ENCODE measurements at regions not wholly inside any gene's neighbourhood (a gene's known extent, or its start where the extent isn't known, plus 50 kb on each side); places are given as distances from the start of the nearest gene placed in this dataset.

DNA sequence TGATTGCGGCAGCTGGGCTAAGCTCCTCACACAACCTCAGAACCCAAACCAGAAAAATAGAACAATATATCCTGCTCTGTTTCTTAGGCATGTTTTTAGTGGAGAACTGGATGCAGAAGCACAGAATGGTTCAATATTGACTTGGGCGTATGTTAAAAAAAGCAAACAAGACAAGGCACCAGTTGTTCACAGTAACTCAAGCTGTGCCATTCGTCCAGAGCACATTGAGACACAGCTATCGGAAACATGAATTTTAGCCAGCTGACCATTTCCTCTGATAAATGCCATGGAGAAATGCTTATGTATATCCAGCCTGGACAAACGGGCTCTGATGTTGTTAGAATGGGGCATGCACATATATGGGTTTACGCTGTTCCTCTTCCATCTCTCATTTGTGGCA, 129.2 kb upstream of the PDZRN3 start:
- H3K14ac ChIP-seq (ENCODE audit: insufficient read depth, low read length), result no peak overlapping the region
- no peak overlapping the region for H3K27ac Mint-ChIP-seq
- no peak overlapping the region for H2BK12ac ChIP-seq (ENCODE audit: insufficient read length, low read depth, low read length)
- H4K8ac ChIP-seq (replicated peaks; ENCODE audit: insufficient read length, low read depth, low read length), result no peak overlapping the region
- H3K27me3 Mint-ChIP-seq (ENCODE audit: low read depth), result peaks cover 2% of the 10 kb centered on the region; the same call in 1 of the 2 replicates
- no peak overlapping the region for H2BK15ac ChIP-seq (ENCODE audit: low read depth, low read length)
- no peak overlapping the region for H4K5ac ChIP-seq (ENCODE audit: insufficient read length, low read depth, low read length)
- no CpG with 5 or more reads among the region's 6 CpGs for WGBS (ENCODE audit: extremely low coverage, insufficient read length, low lambda C conversion rate)
- no peak overlapping the region for H2BK120ac ChIP-seq (ENCODE audit: low read depth, low read length, poor library complexity, severe bottlenecking)
- no peaks in the 10 kb centered on the region for H3K4me1 ChIP-seq (ENCODE audit: insufficient read depth, low read length)
- H3K9ac ChIP-seq (ENCODE audit: extremely low read depth, insufficient read length, low read length), result no peak overlapping the region
- no peaks in the 10 kb centered on the region for H3K23me2 ChIP-seq (ENCODE audit: insufficient read length, low read depth, low read length, poor library complexity, severe bottlenecking)
- no peak for DNase-seq
- H3K27me3 ChIP-seq (ENCODE audit: insufficient read depth, low read length), result no peaks in the 10 kb centered on the region
- H2BK20ac ChIP-seq (ENCODE audit: low read depth, low read length, poor library complexity, severe bottlenecking), result no peak overlapping the region
- H3K9me3 Mint-ChIP-seq, result no peaks in the 10 kb centered on the region
- no peak overlapping the region for H3K4ac ChIP-seq (ENCODE audit: low read depth, low read length)
- no peak overlapping the region for H2BK5ac ChIP-seq (ENCODE audit: insufficient read length, low read length)
- H3K79me1 ChIP-seq (ENCODE audit: insufficient read depth, low read depth, low read length, poor library complexity, severe bottlenecking), result no peaks in the 10 kb centered on the region
- H3K36me3 Mint-ChIP-seq (ENCODE audit: insufficient read depth in 1 of 3, low read depth in 3 of 3), result no peaks in the 10 kb centered on the region
- H4K91ac ChIP-seq (ENCODE audit: insufficient read length, low read depth, low read length), result no peak overlapping the region
- no peak overlapping the region for H3K27ac ChIP-seq (ENCODE audit: insufficient read length, low read depth, low read length)
- H3K4me2 ChIP-seq (ENCODE audit: insufficient read depth, insufficient read length, low read length), result no peak overlapping the region
- H4K20me1 ChIP-seq (ENCODE audit: control insufficient read depth, insufficient read depth, insufficient read length), result no peaks in the 10 kb centered on the region
- H3K56ac ChIP-seq (ENCODE audit: insufficient read length, low read depth, low read length), result no peak overlapping the region
- H2AFZ ChIP-seq (ENCODE audit: low read length), result no peak overlapping the region
- TF ChIP-seq, protein P1, sequence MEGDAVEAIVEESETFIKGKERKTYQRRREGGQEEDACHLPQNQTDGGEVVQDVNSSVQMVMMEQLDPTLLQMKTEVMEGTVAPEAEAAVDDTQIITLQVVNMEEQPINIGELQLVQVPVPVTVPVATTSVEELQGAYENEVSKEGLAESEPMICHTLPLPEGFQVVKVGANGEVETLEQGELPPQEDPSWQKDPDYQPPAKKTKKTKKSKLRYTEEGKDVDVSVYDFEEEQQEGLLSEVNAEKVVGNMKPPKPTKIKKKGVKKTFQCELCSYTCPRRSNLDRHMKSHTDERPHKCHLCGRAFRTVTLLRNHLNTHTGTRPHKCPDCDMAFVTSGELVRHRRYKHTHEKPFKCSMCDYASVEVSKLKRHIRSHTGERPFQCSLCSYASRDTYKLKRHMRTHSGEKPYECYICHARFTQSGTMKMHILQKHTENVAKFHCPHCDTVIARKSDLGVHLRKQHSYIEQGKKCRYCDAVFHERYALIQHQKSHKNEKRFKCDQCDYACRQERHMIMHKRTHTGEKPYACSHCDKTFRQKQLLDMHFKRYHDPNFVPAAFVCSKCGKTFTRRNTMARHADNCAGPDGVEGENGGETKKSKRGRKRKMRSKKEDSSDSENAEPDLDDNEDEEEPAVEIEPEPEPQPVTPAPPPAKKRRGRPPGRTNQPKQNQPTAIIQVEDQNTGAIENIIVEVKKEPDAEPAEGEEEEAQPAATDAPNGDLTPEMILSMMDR (conservative IDR thresholded peaks at IDR 0.05), result no peak
- H3K4me1 Mint-ChIP-seq, result peaks cover 13 to 17% of the 10 kb centered on the region in 2 experiments
- no peak overlapping the region for H2AK5ac ChIP-seq (ENCODE audit: insufficient read length, low read length)
- no peaks in the 10 kb centered on the region for H3K79me2 ChIP-seq (ENCODE audit: insufficient read depth, low read length)
- H3K4me3 Mint-ChIP-seq, result no peak overlapping the region
- H3K18ac ChIP-seq (ENCODE audit: insufficient read length, low read depth, low read length), result no peak overlapping the region
- H3K23ac ChIP-seq (ENCODE audit: insufficient read length, low read depth, low read length), result no peak overlapping the region
- no peak overlapping the region for H3T11ph ChIP-seq (ENCODE audit: low read length)
- no peaks in the 10 kb centered on the region for H3K9me3 ChIP-seq (ENCODE audit: control insufficient read depth, low read depth, low read length)

Measured in H9 (cell line).